ENCODE measurements at regions not wholly inside any gene's neighbourhood (a gene's known extent, or its start where the extent isn't known, plus 50 kb on each side); places are given as distances from the start of the nearest gene placed in this dataset.

- TF ChIP-seq POLR2A (IDR thresholded peaks at IDR 0.05; ENCODE audit: low read length) = no peak
- no peak for TF ChIP-seq GATA1 (IDR thresholded peaks at IDR 0.05; ENCODE audit: low read depth, low read length)
These were observed 132.6 kb downstream of the MRPS6 start for GRCh38 chr21:34205811-34206571.

All from erythroblast (primary cell).